ENCODE measurements at regions not wholly inside any gene's neighbourhood (a gene's known extent, or its start where the extent isn't known, plus 50 kb on each side); places are given as distances from the start of the nearest gene placed in this dataset.

DNA sequence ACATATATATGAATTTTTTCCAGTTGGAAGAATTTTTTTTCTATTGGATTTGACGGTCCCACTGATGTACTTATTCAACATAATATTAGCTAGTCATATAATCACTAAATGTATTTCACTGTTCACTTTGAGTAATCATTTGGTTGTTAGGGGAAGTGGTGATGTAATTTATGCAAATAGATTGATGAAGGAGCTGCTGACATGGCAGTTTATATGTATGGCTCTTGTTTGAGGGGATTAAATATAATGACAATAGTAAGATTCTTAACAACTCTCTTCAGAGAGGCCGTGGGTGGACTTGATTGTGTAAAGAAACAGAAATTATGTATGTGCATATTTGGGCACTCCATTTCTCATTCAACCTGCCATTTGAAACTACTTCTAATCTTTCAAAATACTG, 653.6 kb upstream of the ADGRL4 start:
- DNase-seq, result no peak
- intact Hi-C loops (cut with micrococcal nuclease; ENCODE audit: unreplicated experiment), result no loop called here
- no TSS peak for BruUV-seq (replicated peaks)
- Mint-ChIP-seq H3K4me3 (ENCODE audit: low read depth, unreplicated experiment) (no peak overlapping the region), H3K9me3 (ENCODE audit: low read depth, unreplicated experiment) (peaks cover 5% of the 10 kb centered on the region), H3K36me3 (ENCODE audit: insufficient read depth, unreplicated experiment) (no peaks in the 10 kb centered on the region), H3K27ac (ENCODE audit: unreplicated experiment) (no peak overlapping the region), H3K27me3 (ENCODE audit: unreplicated experiment) (no peaks in the 10 kb centered on the region), H3K4me1 (ENCODE audit: low read depth, unreplicated experiment) (no peaks in the 10 kb centered on the region)
- TF ChIP-seq, protein P1, sequence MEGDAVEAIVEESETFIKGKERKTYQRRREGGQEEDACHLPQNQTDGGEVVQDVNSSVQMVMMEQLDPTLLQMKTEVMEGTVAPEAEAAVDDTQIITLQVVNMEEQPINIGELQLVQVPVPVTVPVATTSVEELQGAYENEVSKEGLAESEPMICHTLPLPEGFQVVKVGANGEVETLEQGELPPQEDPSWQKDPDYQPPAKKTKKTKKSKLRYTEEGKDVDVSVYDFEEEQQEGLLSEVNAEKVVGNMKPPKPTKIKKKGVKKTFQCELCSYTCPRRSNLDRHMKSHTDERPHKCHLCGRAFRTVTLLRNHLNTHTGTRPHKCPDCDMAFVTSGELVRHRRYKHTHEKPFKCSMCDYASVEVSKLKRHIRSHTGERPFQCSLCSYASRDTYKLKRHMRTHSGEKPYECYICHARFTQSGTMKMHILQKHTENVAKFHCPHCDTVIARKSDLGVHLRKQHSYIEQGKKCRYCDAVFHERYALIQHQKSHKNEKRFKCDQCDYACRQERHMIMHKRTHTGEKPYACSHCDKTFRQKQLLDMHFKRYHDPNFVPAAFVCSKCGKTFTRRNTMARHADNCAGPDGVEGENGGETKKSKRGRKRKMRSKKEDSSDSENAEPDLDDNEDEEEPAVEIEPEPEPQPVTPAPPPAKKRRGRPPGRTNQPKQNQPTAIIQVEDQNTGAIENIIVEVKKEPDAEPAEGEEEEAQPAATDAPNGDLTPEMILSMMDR (IDR thresholded peaks at IDR 0.05; ENCODE audit: unreplicated experiment), result no peak
- CTCF ChIA-PET, result no interaction called here

DNA sequence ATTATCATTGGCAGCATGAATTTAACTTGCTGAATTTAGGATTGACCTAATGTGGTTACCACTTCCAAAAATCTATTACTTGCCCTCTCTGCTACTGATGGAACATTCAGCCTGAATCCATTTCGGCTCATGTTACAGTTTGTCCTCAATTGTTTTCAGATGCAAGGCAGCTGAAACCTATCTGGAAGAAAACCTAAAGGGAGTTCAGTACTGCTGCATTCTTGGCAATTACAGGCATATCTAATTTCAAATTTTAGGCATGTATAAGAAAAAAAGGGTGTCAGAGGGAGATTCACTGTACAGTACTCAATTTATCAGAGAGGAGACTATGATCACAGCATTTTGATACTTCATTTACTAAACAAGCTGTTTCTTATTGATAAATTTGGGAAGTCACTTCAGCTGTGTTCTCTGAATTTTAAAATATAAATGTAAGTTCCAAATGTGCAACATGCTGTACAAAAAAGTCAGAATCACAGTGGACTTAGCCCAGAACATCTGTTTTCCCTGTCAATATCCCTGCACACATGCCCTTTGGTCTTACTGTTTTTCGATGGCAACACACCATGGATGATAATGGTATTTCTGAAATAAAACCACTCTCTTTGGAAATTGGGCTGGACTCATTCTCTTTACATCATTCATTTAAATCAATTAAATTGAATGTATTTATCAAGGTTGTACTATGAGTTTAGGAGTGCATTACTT, 651.6 kb upstream of the ADGRL4 start:
- Mint-ChIP-seq H3K36me3 (ENCODE audit: insufficient read depth, unreplicated experiment) (no peaks in the 10 kb centered on the region), H3K4me1 (ENCODE audit: low read depth, unreplicated experiment) (no peaks in the 10 kb centered on the region), H3K4me3 (ENCODE audit: low read depth, unreplicated experiment) (no peak overlapping the region), H3K27me3 (ENCODE audit: unreplicated experiment) (no peaks in the 10 kb centered on the region), H3K27ac (ENCODE audit: unreplicated experiment) (no peak overlapping the region), H3K9me3 (ENCODE audit: low read depth, unreplicated experiment) (peaks cover 5% of the 10 kb centered on the region)
- CTCF ChIA-PET, result no interaction called here
- intact Hi-C loops (cut with micrococcal nuclease; ENCODE audit: unreplicated experiment), result no loop called here
- no peak for DNase-seq
- TF ChIP-seq, protein P1 (IDR thresholded peaks at IDR 0.05; ENCODE audit: unreplicated experiment), result no peak
- BruUV-seq (replicated peaks), result no TSS peak

DNA sequence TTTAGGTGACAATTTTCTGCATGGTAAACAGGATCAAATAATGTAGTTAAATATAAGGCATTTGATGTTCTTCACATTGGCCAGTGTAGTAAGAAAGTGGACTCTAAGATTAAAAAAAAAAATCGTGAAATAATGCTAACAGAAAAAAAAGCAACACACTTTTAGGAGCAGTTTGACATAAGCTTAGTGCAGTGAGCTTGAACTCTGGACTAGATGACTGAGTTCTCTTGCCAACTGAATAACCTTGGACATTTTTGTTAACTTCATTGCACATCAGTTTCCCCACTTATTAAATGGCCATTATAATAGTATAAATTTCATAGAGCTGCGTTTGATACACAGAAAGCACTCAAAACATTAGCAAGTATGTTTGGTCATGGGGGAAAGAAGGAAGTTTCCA, 649.3 kb upstream of the ADGRL4 start:
- intact Hi-C loops (cut with micrococcal nuclease; ENCODE audit: unreplicated experiment), result no loop called here

DNA sequence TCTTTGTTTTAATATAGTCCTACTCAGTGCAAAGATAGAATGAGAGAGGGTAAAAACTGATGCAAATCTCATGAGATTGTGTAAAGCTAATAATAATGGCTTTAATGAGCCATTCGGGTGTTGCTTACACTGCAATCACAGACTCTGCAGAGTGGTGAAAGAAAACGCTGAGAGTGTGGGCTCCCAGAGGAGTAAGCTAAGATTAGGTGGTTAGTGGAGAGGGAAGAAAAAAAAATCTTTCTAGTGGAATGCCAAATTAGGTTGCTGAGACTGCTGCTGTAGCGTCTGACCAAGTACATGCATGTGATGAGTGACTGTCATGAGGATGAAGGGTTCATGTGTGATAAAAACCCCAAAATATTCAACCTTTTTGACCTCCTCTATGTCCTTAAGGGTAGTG, 645.9 kb upstream of the ADGRL4 start:
- Mint-ChIP-seq H3K27ac (ENCODE audit: unreplicated experiment) (no peak overlapping the region), H3K9me3 (ENCODE audit: low read depth, unreplicated experiment) (no peaks in the 10 kb centered on the region), H3K36me3 (ENCODE audit: insufficient read depth, unreplicated experiment) (no peaks in the 10 kb centered on the region), H3K4me3 (ENCODE audit: low read depth, unreplicated experiment) (no peak overlapping the region), H3K27me3 (ENCODE audit: unreplicated experiment) (no peaks in the 10 kb centered on the region), H3K4me1 (ENCODE audit: low read depth, unreplicated experiment) (no peaks in the 10 kb centered on the region)
- intact Hi-C loops (cut with micrococcal nuclease; ENCODE audit: unreplicated experiment), result no loop called here
- CTCF ChIA-PET, result no interaction called here
- no peak for DNase-seq
- BruUV-seq (replicated peaks), result no TSS peak
- TF ChIP-seq, protein P1 (IDR thresholded peaks at IDR 0.05; ENCODE audit: unreplicated experiment), result no peak

More for the DNA sequence above, 649.3 kb upstream of the ADGRL4 start:
- H3K4me1 Mint-ChIP-seq (ENCODE audit: low read depth, unreplicated experiment), result no peaks in the 10 kb centered on the region
- no peak overlapping the region for H3K4me3 Mint-ChIP-seq (ENCODE audit: low read depth, unreplicated experiment)
- no TSS peak for BruUV-seq (replicated peaks)
- CTCF ChIA-PET, result no interaction called here
- no peak for DNase-seq
- TF ChIP-seq, protein P1 (IDR thresholded peaks at IDR 0.05; ENCODE audit: unreplicated experiment), result no peak
- no peaks in the 10 kb centered on the region for H3K27me3 Mint-ChIP-seq (ENCODE audit: unreplicated experiment)
- no peak overlapping the region for H3K27ac Mint-ChIP-seq (ENCODE audit: unreplicated experiment)
- no peaks in the 10 kb centered on the region for H3K9me3 Mint-ChIP-seq (ENCODE audit: low read depth, unreplicated experiment)
- no peaks in the 10 kb centered on the region for H3K36me3 Mint-ChIP-seq (ENCODE audit: insufficient read depth, unreplicated experiment)
